Suppressor macrophage treated with lipopolysaccharide for 1 hour (primary cell): ENCODE measurements at regions not wholly inside any gene's neighbourhood (a gene's known extent, or its start where the extent isn't known, plus 50 kb on each side); places are given as distances from the start of the nearest gene placed in this dataset.
"Not testable (repeated sequence)": the region's sequence is repeated elsewhere in the genome, so short reads cannot be mapped to it uniquely, and the experiment has no call there.

Source experiments
- DNase-seq, 3 donors: peaks; one replicate each; pipeline ENCODE4 v3.0.0-alpha.2; 2020 to 2022

GRCh38 chr4:8696369-8697127 is 104.0 kb downstream of the CPZ start:
- no peak for DNase-seq

DNA sequence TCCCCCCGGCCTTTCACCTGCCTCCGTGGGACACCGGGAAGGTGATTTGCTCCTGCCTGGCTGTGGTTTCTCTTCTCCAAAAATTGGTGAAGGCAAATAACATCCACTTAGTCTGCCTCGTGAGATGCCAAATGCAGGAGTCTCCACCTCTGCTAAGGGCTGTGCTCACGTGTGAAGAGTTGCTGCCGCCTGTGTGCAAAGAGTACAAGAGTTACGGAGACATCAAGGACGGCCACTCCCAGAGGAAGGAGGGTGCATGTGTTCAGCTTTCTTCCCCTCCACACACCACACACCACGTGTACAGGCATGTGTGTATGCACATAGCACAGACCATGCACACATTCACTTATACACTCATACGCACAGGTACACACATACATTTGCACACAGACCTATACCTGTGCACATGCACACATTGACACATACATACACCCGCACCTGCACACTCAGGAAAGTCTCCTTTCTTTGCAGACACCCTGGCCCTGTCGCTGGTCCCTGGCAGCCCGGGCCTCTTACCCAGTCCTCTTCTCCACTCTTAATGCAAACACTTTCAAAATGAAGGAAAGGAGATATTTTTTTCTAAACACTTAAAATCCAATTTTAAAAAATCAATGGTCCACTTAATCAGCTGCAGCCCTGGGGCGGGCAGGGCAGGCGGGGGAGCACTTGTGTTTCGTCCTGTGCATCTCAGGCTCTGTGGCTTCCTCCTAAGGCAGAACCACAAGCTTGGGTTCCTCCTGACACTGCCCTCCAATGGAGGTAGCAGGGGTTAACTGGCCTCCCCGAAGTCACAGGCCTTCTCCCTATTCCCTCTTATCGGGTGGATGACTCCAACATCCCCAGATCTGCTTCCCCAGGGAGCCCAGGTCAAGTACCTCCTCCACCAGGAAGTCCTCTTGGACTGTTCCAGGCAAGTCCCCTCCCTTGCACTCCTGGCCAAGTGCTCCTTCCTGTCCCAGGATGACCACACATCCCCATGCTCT is 103.0 kb downstream of the CPZ start:
- no peak for DNase-seq

GRCh38 chr4:8694651-8695151 is 102.1 kb downstream of the CPZ start:
- no peak for DNase-seq

GRCh38 chr4:8694226-8694625 is 101.7 kb downstream of the CPZ start:
- no peak for DNase-seq

DNA sequence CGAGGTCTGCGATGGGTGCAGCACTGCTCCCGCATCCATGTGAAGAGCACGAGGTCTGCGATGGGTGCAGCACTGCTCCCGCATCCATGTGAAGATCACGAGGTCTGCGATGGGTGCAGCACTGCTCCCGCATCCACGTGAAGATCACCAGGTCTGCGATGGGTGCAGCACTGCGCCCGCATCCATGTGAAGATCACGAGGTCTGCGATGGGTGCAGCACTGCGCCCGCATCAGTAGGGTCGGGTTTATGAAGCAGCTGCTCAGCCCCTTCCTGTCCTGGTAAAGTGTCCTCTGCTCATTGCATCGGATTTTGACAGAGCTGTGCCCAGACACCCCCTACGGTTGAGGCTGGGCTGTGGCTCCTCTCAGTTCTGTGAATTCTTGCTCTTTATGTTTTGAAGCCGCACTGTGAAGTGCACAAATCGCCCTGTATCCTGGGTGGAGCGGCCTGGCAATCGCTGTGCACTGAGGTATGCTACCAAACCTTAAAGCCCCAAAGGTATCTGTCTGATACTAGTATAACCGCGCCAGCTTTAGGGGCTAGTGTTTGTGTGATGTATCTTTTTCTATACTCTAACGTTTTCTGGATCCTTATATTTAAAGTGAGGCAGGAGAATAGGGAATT is 98.7 kb downstream of the CPZ start:
- no peak for DNase-seq

GRCh38 chr4:8690216-8691150 is 97.9 kb downstream of the CPZ start:
- DNase-seq: no peak

DNA sequence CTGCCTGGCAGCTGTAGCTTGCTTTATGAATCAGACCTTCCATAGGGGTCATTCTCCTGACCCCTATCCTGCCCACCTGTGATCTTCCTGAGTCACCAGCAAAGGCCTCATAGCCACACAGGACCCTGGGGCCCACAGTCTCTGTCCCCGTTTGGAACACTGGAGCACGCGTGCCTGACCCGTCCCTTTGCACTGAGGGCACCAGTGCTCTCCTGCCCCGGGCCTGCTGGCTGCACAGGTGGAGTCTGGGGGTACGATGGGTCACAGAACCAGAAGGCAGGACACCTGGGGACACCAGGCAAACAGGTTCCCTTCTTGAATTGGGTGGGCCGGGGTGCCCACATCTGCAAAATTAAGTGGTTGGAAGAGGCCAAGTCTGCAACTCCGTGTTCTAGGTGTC is 97.2 kb downstream of the CPZ start:
- DNase-seq: no peak

- no peak for DNase-seq
These were observed 96.4 kb downstream of the CPZ start for GRCh38 chr4:8688908-8689445.

DNA sequence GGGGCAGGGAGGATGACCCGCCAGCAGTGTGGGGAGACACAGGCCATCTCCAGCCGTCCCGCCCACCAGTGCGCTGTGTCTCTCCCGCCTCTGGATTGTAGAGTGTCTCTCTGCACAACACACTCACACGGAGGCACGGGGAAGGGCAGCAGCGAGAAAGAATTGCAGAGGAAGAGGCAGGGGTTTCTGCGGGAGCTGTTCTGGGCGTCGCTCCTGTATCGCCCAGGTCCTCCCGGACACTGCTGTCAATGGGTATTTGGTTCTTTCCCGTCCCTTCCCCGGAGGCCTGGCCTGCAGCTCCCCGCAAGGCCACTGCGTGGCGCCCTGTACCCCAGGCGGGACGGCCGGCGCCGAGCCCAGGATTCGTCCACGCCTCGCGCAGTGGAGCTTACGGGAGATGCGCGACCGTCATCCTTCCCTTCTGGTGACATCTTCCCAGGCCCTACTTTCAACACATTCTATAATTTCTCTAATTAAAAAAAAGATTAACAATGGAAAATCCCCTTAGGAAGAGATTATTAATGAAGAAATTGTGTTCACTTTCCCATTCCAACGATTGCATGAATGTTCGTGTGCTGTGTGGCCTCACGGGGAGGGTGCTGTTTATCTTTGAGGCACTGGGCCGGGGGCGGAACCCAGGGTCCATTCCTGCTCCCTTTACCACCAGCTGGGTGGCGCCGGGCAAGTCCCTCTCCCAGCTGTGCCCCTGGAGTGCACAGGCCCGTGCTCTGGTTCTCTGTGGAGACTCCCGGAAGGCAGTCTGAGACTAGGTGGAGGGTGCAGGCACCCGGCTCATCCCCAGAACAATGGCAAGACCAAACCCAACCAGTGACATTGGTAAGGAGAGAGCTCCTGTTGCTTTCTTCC is 95.7 kb downstream of the CPZ start:
- peak; percentile 19 to 62 (median 31) for DNase-seq

- DNase-seq: no peak
These were observed 94.5 kb downstream of the CPZ start for GRCh38 chr4:8687083-8687482.

DNA sequence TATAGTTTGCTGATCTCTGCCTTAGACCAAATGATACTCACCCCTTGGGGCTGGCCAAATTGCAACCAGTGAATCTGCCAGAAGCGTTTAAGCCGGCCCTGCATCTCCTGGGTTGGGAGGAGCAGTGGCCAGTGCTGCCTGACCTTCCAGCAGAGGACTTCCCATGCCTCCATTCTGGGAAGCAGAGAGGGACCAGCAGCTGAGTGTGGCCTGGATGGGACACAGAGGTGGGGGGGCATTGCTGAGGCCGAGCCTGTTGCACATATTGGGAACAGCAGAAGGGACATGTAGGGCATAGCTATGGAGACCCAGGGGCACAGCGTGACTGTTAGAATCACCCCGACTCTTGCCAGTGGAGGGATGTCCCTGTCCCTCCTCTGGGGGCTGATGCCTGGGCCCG is 93.3 kb downstream of the CPZ start:
- DNase-seq: no peak

- DNase-seq: no peak
These were observed 90.9 kb downstream of the CPZ start for GRCh38 chr4:8683462-8683861.

- DNase-seq: no peak
These were observed 90.2 kb downstream of the CPZ start for GRCh38 chr4:8682725-8683124.

DNA sequence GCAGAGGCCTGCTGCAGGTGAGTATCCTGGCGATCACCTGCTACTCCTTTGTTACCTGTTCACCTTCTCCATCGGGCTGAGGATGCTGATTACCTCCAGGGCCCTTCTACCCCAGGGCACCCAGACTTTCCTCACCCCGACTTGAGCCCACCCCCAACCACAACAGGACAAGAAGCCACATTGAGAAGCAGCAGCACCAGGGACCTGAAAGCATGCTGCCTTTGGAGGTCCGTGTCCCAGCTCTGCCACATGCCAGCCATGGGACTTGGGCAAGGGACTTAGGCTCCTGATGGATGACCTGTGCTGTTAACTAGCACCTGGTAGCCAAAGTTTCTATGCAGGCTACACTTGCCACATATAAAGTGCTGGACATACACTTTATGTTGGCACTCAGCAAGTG is 89.7 kb downstream of the CPZ start:
- DNase-seq: no peak

DNA sequence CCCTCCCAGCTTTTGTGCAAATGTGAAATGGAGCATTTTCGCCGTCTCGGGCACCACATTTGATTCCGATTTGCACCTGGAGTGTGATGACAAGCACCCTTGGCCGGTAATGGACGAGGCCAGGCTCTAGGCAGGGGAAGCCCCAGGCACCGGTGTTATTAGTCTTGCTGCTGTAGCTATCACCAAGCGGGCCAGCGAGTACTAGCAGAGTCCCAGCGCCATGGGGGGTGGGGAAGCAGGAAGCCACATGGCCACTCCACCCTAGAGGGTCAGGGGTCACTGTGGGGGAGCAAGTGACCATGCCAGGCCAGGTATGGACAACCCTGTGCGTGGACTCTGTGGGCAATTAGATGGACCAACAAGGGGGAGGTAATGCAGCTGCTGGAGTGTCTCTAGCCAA is 88.8 kb downstream of the CPZ start:
- no peak for DNase-seq

DNA sequence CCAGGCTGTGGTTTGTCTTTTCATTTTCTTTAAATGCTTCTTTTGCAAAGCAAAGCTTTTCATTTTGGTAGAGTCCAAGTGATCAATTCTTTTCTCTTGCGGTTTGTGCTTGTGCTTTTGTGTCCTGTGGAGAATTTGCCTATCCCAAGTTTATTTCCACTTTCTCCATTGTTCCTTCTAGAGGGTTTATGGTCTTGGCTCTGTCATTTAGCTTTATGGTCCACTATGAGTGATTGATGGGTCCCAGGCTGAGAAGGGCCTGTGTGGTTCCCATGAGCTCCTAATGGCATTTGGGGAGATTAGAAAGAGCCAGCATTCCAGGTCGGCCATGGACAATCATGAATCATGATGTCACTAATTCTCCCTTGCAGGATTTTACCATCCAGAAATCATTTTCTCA is 86.5 kb downstream of the CPZ start:
- no peak for DNase-seq

GRCh38 chr4:8676676-8677075 is 84.1 kb downstream of the CPZ start:
- DNase-seq: no peak

DNA sequence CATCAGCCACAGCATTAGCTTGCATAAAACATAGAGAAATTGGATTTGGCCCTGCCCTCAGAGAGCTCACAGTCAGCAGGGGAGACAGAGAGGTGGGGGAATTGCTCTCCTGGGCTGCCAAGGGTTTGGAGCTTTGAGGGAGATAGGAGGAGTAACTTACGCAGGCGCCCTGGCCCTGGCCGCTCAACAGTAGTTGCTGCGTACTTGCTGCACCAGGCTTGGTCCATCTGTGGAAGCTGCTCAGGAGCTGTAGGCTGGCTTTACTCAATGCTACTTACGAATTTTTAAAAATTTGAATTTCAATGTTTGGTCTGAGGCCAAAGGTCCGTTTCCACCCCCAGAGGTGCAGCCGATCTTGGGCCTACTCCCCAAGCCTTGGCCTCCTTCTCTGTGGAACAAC is 83.3 kb downstream of the CPZ start:
- no peak for DNase-seq

DNA sequence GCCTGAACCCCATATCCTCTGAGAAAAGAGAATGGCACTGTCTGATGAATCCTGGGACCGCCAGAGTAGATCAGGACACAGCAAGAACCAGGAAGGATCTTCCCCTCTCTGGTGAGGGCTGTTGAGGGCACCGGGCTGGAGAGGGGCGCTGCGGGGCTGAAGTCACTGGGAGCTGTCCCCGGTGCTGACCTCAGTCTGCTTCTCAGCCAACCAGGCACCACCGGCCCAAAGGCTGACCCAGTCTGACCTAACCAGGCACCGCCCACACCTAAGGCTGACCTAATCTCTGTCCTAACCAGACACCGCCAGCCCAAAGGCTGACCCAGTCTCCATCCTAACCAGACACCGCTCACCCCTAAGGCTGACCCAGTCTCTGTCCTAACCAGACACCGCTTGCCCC is 82.8 kb downstream of the CPZ start:
- DNase-seq: peak in 2 of 3 donors; percentile 7 to 47

DNA sequence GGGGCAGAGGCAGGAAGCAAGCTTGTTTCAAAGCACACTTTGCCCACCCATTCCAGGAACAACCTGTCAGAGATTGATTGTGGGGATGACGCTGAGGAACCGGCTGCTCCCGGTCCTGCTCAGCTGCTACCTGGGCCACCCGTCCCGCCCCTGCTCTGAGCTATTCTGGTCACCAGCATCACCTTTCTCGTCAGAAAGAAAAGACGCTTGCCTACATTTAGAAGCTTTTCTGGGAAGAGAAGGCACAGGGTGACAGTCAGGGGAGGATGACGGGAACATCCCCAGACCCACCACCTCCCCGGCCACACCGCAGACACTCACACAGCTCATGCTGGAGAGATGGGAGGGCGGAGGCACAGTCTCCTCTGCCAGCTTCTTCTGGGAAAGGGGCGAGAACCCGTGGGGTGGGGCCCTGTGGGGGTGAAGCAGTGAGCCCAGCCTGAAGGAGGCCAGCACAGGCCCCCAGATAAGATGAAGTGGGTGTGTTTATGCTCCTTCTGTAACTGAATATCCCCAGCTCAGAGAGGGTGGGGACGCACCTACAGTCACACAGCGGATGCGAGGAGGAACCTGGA is 81.8 kb downstream of the CPZ start:
- no peak for DNase-seq

- DNase-seq: not testable (repeated sequence)
These were observed 80.5 kb downstream of the CPZ start for GRCh38 chr4:8673106-8673505.
